HG02885 (cell line): ENCODE measurements at regions not wholly inside any gene's neighbourhood (a gene's known extent, or its start where the extent isn't known, plus 50 kb on each side); places are given as distances from the start of the nearest gene placed in this dataset.
"Not testable (repeated sequence)": the region's sequence is repeated elsewhere in the genome, so short reads cannot be mapped to it uniquely, and the experiment has no call there.

ENCODE experiments used
- ATAC-seq: cut with Tn5 transposase; IDR thresholded peaks from one replicate; pipeline ENCODE4 v1.9.1; 2021; ENCODE audit warnings: mild to moderate bottlenecking; ENCODE audit not compliant: unreplicated experiment, poor library complexity

DNA sequence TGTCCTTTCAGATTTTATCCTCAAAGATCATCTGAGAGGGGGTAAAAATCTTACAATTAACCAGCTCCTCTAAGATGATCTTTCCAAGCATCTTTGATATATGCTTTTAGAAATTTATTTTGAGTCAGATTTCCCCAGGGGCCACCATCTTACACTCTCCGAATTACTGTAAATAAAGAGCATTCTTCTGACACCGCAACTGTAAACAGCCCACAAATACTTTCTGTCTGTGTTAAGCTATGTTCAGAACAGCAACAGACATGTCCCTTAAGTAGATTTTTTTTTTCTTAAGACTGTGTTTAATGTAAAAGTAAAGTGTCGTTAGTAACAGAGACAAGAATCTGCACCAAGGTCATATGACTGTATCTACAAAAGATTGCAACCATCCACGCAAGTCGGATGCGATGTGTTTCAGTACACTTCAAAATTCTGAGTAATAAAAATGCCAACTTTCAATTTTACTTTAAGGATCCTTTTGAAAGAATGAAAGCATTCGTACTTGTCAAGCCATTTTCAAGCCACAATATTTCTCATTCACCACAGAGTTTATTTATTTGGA is 159.0 kb upstream of the KCNH8 start:
- ATAC-seq = no peak

DNA sequence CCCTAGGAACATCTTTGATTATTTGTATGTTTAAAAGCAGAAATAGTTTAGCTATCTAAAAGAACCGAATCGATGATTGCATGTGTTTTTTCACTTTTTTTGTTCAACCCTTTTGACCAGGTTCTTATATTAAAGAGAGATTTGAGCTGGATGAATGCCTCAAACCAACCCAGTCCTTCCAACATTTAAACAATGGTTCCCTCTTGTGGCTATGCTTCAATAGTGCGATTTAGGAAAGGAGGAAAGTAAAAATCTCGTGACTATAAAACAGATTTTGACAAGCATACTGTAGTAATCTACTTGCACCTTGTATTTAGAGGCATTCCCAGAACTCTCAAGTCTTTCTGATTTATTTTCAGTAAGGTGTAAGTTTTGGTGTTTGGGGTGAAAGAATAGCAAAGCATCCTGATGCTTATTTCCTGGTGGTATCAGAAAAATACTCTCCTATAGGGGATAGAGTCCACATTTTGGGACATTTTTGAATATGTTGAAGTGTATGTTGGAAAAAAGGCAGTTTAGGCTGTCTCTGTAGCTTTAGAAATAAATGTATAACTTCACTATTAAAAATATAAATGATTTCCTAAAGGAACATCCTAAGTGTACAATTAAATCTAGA is 159.6 kb upstream of the KCNH8 start:
- peak; percentile 72 for ATAC-seq

DNA sequence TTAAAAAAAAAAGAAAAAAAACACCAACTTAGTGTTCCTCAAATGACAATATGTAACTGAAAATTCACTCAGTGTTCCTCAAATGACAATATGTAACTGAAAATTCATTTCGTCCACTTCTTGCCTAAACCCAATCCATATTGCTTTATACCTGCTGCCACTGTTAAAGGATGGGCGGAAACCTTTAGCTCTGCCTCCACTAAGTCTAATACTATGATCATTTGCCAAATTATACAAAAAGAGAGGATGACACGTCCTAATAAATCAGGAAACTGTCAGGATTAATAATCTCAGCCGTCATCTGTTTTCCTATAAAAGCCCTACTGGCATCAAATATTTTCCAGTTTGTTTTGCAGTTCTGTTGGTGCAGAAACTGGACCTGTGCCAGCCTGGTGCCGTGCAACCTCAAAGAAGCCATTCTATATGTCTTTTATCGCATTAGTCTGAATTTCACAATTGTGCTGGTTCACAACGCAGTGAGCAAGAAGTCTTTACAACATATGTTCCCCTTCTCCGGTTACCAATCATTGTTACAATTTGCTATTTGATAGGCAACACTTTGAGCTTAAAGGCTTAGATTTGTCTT is 160.4 kb upstream of the KCNH8 start:
- ATAC-seq = no peak

GRCh38 chr3:18987070-18987469 is 161.2 kb upstream of the KCNH8 start:
- ATAC-seq = no peak

- no peak for ATAC-seq
Observed at GRCh38 chr3:18982920-18983319, 165.4 kb upstream of the KCNH8 start.

DNA sequence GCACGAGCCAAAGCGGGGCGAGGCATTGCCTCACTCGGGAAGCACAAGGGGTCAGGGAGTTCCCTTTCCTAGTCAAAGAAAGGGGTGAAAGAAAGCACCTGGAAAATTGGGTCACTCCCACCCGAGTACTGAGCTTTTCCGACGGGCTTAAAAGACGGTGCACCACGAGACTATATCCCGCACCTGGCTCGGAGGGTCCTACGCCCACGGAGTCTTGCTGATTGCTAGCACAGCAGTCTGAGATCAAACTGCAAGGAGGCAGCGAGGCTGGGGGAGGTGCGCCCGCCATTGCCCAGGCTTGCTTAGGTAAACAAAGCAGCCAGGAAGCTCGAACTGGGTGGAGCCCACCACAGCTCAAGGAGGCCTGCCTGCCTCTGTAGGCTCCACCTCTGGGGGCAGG is 172.2 kb upstream of the KCNH8 start:
- ATAC-seq = not testable (repeated sequence)

DNA sequence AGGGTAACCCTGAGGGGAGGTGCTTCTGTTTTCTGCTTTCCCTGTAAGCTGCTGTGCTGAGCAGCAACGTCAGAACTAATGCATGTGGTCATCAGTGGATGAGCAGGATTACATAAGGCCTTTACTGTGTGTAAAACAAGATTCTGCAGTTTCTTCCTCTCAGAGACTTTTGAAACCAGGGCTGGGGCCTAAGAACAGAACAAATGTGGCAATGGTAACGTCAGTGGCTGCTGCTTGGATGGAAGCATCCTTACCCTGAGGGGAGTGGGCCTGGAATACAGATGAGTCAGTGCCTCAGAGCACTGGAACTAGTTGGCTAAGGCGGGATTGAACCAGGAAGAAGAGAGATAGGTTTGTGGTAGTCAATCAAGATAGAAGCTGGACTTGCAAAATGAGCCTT is 180.2 kb upstream of the KCNH8 start:
- no peak for ATAC-seq

DNA sequence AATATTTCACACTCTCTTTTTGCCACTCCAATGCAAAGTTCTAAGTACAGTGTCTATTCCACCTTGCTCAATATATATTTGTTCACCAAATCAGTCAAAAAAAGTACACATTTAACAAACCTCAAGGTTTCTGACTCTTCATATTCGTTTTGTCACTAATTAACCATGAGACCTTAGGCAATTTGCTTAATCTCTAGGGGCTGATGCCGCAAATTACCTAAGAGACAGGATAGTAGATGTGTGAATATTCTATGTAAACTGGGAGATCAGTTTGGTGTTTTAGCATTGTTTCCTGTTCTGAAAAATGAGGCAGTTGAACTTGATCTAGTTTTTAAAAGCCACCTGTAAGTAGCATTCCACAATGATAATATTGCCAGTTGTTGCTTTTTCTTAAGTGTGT is 182.5 kb upstream of the KCNH8 start:
- ATAC-seq = no peak

GRCh38 chr3:18964640-18965039 is 183.7 kb upstream of the KCNH8 start:
- no peak for ATAC-seq

DNA sequence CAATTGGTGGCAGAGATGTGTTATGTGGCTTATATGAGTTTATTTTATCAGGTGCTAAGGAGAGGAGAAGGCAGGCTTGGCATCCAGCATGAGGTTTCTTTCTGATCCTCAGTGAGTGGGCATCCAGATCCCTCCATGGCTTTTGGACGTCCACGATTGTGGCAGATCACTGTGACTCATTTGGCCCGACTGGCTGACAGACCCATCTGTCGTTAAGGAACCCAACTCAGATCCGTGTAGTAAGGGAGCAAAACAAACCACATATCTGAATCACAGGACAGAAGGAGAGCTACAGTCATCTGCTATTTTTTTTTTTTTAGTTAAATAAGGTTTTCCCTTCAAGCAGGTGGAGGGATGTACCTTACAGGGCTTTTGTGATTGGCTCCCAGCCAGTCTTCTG is 197.0 kb upstream of the KCNH8 start:
- no peak for ATAC-seq

GRCh38 chr3:18946524-18946923 is 201.8 kb upstream of the KCNH8 start:
- ATAC-seq = no peak

DNA sequence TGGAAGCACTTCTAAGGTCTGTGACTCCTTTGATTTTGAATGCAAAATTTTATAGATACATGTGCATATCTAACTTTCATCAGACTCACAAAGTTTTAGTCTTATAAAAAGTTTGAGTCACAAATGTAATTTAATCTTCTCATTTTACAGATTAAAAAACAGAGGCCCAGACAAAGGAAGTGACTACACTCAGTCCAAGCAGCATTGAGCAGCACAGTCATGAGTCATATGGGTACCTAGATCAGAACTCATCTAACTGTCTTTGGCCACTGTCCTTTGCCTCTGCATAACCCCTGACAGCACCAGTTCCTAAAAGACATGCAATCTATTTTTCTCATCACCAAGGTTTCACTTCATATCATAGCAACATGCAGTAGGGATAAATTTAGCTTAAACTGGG is 210.7 kb upstream of the KCNH8 start:
- ATAC-seq = peak; percentile 100

DNA sequence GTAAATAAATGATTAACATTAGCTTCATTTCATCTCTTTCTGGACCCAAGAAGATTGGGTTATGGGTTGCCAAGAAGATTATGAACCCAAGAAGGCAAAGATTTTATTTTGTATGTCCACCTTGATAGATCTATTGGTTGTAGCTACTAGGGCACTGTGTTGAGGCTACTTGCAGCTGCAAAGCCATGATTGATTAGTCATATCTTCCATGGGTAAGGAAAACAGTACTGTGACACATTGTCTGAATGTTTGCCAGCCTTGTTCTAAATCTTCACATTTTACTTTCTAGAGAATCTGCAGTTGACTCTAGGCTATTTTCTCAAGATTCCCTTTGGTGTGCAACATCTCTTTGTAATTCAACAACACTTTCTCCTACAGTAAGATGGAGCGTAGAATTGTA is 229.2 kb upstream of the KCNH8 start:
- ATAC-seq = no peak

DNA sequence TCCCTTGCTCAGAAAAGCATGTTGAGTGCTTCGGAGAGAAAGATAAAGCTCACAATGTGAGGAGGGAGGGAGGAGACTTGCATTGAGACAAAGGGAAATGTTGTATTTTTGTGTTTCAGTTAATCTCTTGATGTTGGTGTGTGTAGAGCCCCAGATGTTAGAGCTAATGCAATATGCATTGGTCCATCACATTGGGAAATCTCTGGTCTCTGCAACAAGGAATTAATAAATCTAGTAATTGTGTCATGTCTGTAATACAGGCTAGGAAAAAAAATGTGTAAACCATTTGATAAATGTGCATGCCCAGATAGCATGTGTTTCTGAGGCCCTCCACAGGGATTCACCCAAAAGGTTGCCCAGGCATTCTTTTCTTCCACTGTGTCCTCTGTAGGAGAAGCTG is 230.4 kb upstream of the KCNH8 start:
- ATAC-seq = no peak

DNA sequence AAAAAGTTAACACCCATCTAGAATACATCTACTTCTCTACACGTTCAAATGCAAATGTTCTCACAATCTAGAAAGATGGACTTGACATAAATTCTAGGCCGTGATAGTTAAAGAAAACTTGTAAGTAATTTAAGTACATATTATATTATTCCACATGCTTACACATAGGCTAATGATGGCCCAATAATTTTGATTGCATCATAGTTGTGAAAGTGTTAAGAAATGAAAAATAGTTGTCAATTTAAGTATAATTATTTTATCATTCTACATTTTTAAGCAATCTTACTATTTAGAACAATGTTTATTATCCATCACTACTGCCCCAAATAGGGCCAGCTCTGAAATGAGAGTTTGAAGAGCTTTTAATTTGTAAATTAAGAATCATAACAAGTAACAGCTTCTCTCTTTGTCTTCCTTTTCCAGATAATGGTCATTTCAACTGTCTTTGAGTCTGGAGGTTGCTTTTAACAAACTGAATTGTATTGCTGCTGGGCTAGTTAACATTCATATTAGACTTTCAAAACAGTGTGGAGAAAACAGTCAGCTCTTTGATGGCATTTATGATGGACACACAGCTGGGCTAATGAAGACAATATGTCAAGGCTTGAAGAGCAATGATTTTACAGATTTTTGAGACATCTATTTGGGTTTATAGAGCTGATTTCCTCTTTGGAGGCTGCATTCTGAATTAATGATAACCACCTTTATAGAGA is 246.1 kb upstream of the KCNH8 start:
- no peak for ATAC-seq

DNA sequence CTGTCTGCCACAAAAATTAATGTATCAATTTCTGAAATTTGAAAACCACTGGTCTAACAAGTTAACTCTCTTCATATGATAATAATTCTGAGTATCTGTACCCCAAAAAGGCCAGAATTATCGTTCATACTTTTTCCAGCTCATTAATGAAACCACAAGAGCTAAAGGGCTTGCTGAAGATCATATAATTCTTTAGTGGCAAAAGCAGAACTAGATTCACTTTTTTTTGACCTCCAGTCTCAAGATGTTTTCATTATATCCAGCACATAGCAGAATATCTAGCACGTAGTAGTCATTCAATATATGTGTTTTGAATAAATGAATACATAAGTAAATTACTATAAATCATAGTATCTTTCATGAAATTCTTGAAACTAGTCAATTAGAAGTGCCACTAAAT is 246.7 kb upstream of the KCNH8 start:
- ATAC-seq = peak; percentile 11

DNA sequence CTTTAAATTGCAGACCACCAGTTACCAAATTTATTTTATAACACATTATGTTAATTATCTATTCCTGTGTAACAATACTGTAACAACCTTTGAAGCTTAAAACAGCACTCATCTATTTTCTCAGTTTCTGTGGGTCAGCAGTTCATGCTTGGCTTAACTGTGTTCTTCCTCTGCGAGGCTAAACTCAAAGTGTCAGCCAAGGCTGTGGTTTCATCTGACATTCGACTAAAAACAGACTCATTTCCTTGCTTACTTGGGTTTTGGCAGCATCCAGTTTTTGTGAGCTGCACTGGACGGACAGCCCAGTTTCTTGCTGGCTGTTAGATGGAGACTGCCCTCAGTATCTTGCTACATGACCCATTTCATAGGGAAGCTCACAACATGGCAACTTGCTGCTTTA is 247.3 kb upstream of the KCNH8 start:
- peak; percentile 95 for ATAC-seq

GRCh38 chr3:18898911-18899310 is 249.4 kb upstream of the KCNH8 start:
- ATAC-seq = no peak

GRCh38 chr3:18892756-18893155 is 255.6 kb upstream of the KCNH8 start:
- ATAC-seq = no peak

DNA sequence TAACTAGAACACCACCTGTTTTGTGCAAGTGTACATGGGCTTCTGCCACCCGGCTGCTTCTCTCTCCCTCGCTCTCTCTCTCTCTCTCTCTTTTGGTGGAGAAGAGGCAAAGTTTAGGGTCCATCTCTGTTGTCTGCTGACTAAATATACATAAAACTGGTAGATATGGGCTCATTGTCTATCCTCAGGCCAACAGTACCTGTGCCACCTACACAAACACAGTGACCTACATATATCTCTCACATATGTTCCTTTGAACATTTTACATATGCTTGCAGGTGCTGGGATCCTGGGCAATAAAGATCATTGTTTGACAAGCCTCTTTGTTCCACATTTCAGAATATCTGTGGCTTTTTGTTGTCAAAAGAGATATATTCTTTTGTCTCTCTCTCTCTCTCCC is 256.3 kb upstream of the KCNH8 start:
- ATAC-seq = no peak

DNA sequence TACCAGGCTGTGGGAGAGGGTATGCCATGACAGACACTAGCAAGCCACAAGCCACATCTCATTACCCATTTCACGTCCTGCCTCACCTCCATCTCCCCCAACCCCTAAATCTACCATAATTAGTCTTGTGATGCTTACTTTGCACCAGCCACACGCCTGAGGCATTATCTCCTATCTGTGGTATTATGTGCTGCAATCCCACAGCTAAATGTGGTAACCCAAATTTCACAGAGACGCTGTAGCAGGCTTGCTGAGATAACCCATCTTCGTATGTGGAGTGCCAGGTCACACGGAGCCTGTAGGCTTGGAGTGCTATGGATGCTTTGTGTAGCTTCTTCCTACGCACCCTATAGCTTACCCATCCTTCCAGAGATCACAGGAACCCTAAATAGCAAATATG is 256.7 kb upstream of the KCNH8 start:
- ATAC-seq = no peak

GRCh38 chr3:18890449-18890848 is 257.9 kb upstream of the KCNH8 start:
- ATAC-seq = no peak
